OCI-LY7 (cell line): ENCODE measurements at regions not wholly inside any gene's neighbourhood (a gene's known extent, or its start where the extent isn't known, plus 50 kb on each side); places are given as distances from the start of the nearest gene placed in this dataset.

ENCODE experiments used
- BruUV-seq: library from RNA; stranded (reverse); fragments of 400-500 nt; replicated peaks from 2 replicates; lab custom pipeline; 2021; lab: Mats Ljungman, UMichigan
- CTCF ChIA-PET: fragments of 300-600 bp; sonication (Branson Sonifier 250); formaldehyde crosslinking; loops from one replicate; lab custom pipeline; 2022; ENCODE audit warnings: antibody characterized with exemption; ENCODE audit not compliant: unreplicated experiment; lab: Charles Lee
- POLR2A ChIA-PET: fragments of 300-600 bp; sonication (Branson Sonifier 250); formaldehyde crosslinking; loops from one replicate; lab custom pipeline; 2022; ENCODE audit warnings: antibody characterized with exemption; lab: Charles Lee
- DNase-seq: peaks from one replicate; pipeline ENCODE4 v3.0.0-alpha.2; 2015; ENCODE audit warnings: low spot score
- H2AFZ ChIP-seq: fragments of 200-600 bp; sonication (generic), shearing (Covaris generic); 2 replicates; pipeline ENCODE4 v1.6.1; 2014; ENCODE audit warnings: mild to moderate bottlenecking, antibody characterized with exemption, low read length, moderate library complexity
- H3K27ac ChIP-seq: fragments of 200-600 bp; sonication (generic); 2 replicates; pipeline ENCODE4 v1.5.1; 2014; ENCODE audit warnings: mixed run types, low read depth, mild to moderate bottlenecking, moderate library complexity, low read length, inconsistent platforms; ENCODE audit not compliant: poor library complexity, severe bottlenecking
- H3K36me3 ChIP-seq: fragments of 200-600 bp; sonication (generic); 2 replicates; pipeline ENCODE4 v1.6.1; 2014; ENCODE audit warnings: mild to moderate bottlenecking, antibody characterized with exemption, low read length, moderate library complexity, mixed read lengths; ENCODE audit not compliant: insufficient read depth
- H3K4me1 ChIP-seq: fragments of 200-600 bp; sonication (generic); 2 replicates; pipeline ENCODE4 v1.5.1; 2014; ENCODE audit warnings: mild to moderate bottlenecking, low read length; ENCODE audit not compliant: insufficient read depth, poor library complexity, severe bottlenecking
- H3K4me2 ChIP-seq: fragments of 200-600 bp; sonication (generic); 2 replicates; pipeline ENCODE4 v1.6.1; 2014; ENCODE audit warnings: mild to moderate bottlenecking, low read length
- H3K4me3 ChIP-seq: fragments of 200-600 bp; sonication (generic); 2 replicates; pipeline ENCODE4 v1.5.1; 2014; ENCODE audit warnings: mild to moderate bottlenecking, low read depth, low read length; ENCODE audit not compliant: poor library complexity, severe bottlenecking
- H3K79me2 ChIP-seq: fragments of 200-600 bp; sonication (generic); 2 replicates; pipeline ENCODE4 v1.6.1; 2016; ENCODE audit warnings: low read depth, mild to moderate bottlenecking, low read length, moderate library complexity, mixed read lengths; ENCODE audit not compliant: insufficient read depth
- H3K9me2 ChIP-seq: fragments of 200-600 bp; sonication (generic); 2 replicates; pipeline ENCODE4 v1.6.1; 2016; ENCODE audit warnings: mild to moderate bottlenecking, low read length, mixed read lengths; ENCODE audit not compliant: insufficient read depth
- H3K9me3 ChIP-seq: fragments of 200-600 bp; sonication (generic); 2 replicates; pipeline ENCODE4 v1.6.1; 2014; ENCODE audit warnings: mild to moderate bottlenecking, mixed run types, low read length, mixed read lengths
- H4K20me1 ChIP-seq: fragments of 200-600 bp; sonication (generic); 2 replicates; pipeline ENCODE4 v1.6.1; 2014; ENCODE audit warnings: mild to moderate bottlenecking, antibody characterized with exemption, low read length, moderate library complexity, mixed read lengths; ENCODE audit not compliant: insufficient read depth
- CTCF ChIP-seq: fragments of 200-600 bp; sonication (generic); conservative IDR thresholded peaks from 2 replicates; pipeline ENCODE4 v1.5.1; 2014; ENCODE audit warnings: mild to moderate bottlenecking, antibody characterized with exemption, low read length, moderate library complexity, mixed read lengths
- EZH2phosphoT487 ChIP-seq: fragments of 200-600 bp; sonication (generic); IDR thresholded peaks from 2 replicates; pipeline ENCODE4 v1.6.1; 2018; ENCODE audit warnings: low read depth, borderline replicate concordance, mild to moderate bottlenecking, mixed run types, antibody characterized with exemption, low read length, moderate library complexity, mixed read lengths
- intact Hi-C: fragments of 100-400 bp; cut with micrococcal nuclease; formaldehyde crosslinking; loops from one replicate; pipeline ENCODE4 v1.10.0; 2022; ENCODE audit not compliant: unreplicated experiment

GRCh38 chr5:56706504-56706903 lies 108.8 kb upstream of the MAP3K1 start:
- Histone ChIP-seq H3K4me2 (no peak overlapping the region), H3K9me3 (peaks cover 11% of the 10 kb centered on the region; the same call in 1 of the 2 replicates), H2AFZ (peak overlapping the region; percentile 51; the same call in 1 of the 2 replicates), H3K79me2 (no peaks in the 10 kb centered on the region), H3K4me3 (no peak overlapping the region), H3K4me1 (peaks cover 15% of the 10 kb centered on the region), H4K20me1 (no peaks in the 10 kb centered on the region), H3K36me3 (no peaks in the 10 kb centered on the region), H3K9me2 (no peaks in the 10 kb centered on the region), H3K27ac (no peak overlapping the region)
- no peak for DNase-seq
- intact Hi-C loops = no loop called here
- POLR2A ChIA-PET = interaction anchor here (1.0 to 1.5 kb wide), 2 partner anchors 14 to 20 kb away, joined by 3 to 4 read pairs; no protein-coding TSS in a partner anchor
- TF ChIP-seq CTCF (no peak), EZH2phosphoT487 (no peak)
- CTCF ChIA-PET = no interaction called here
- BruUV-seq = no TSS peak

GRCh38 chr5:56705217-56705616 lies 110.1 kb upstream of the MAP3K1 start:
- 0 out of 2 replicates have a peak overlapping the region, but pooled peaks have one; percentile 20 for H2AFZ ChIP-seq
- H3K9me3 ChIP-seq = 0 out of 2 replicates have a peak, but pooled peaks cover 3% of the 10 kb centered on the region
- H3K9me2 ChIP-seq = no peaks in the 10 kb centered on the region
- no peaks in the 10 kb centered on the region for H3K79me2 ChIP-seq
- TF ChIP-seq EZH2phosphoT487 (no peak), CTCF (no peak)
- H3K27ac ChIP-seq = no peak overlapping the region
- DNase-seq = no peak
- no peaks in the 10 kb centered on the region for H4K20me1 ChIP-seq
- H3K4me1 ChIP-seq = peaks cover 19% of the 10 kb centered on the region
- H3K4me2 ChIP-seq = no peak overlapping the region
- intact Hi-C loops = no loop called here
- no peaks in the 10 kb centered on the region for H3K36me3 ChIP-seq
- ChIA-PET CTCF (interaction anchor here (0.7 kb wide), 1 partner anchor 18 kb away, joined by 3 read pairs; no protein-coding TSS in a partner anchor), POLR2A (interaction anchor here (0.6 to 1.8 kb wide), 7 partner anchors 7 to 114 kb away, joined by 3 to 5 read pairs (median 3); no protein-coding TSS in a partner anchor)
- H3K4me3 ChIP-seq = no peak overlapping the region
- no TSS peak for BruUV-seq

- Histone ChIP-seq H3K79me2 (no peaks in the 10 kb centered on the region), H3K9me2 (no peaks in the 10 kb centered on the region), H3K36me3 (no peaks in the 10 kb centered on the region), H3K4me3 (no peak overlapping the region), H3K4me1 (peaks cover 28% of the 10 kb centered on the region), H2AFZ (no peak overlapping the region), H4K20me1 (no peaks in the 10 kb centered on the region), H3K27ac (no peak overlapping the region), H3K4me2 (no peak overlapping the region), H3K9me3 (no peaks in the 10 kb centered on the region)
- CTCF ChIA-PET = interaction anchor here (0.8 kb wide), 1 partner anchor 15 kb away, joined by 3 read pairs; no protein-coding TSS in a partner anchor
- intact Hi-C loops = no loop called here
- no TSS peak for BruUV-seq
- POLR2A ChIA-PET = interaction anchor here (0.6 to 1.8 kb wide), 5 partner anchors 7 to 32 kb away, joined by 3 to 5 read pairs (median 4); no protein-coding TSS in a partner anchor
- DNase-seq = no peak
- no peak for TF ChIP-seq EZH2phosphoT487
- no peak for TF ChIP-seq CTCF
Measured at GRCh38 chr5:56703952-56704351, 111.4 kb upstream of the MAP3K1 start.
